WTC11 (cell line): ENCODE measurements at regions not wholly inside any gene's neighbourhood (a gene's known extent, or its start where the extent isn't known, plus 50 kb on each side); places are given as distances from the start of the nearest gene placed in this dataset.
A peak's percentile ranks its signal among the peaks of the same experiment; 100 is the strongest.

Source experiments
- ATAC-seq: fragments of 200-7000 bp; cut with Tn5 transposase; 2 replicates; pipeline ENCODE4 v1.10.0; 2021; ENCODE audit warnings: mild to moderate bottlenecking, moderate library complexity
- CTCF ChIA-PET: fragments of 300-600 bp; sonication (Branson Sonifier 250); formaldehyde crosslinking; loops from one replicate; lab custom pipeline; 2021; ENCODE audit warnings: antibody characterized with exemption; lab: Charles Lee
- POLR2A ChIA-PET: fragments of 350-600 bp; sonication (Branson Sonifier 250); formaldehyde crosslinking; loops from one replicate; lab custom pipeline; 2021; ENCODE audit warnings: antibody characterized with exemption; lab: Charles Lee
- DNase-seq: peaks from one replicate; pipeline ENCODE4 v3.0.0; 2021; ENCODE audit warnings: low spot score
- H3K27ac Mint-ChIP-seq: 2 replicates; pipeline ENCODE4 v1.8.0; 2021; ENCODE audit warnings: mixed read lengths
- H3K27me3 Mint-ChIP-seq: 2 replicates; pipeline ENCODE4 v1.8.0; 2021; ENCODE audit warnings: low read depth, mild to moderate bottlenecking, moderate library complexity, mixed read lengths
- H3K36me3 Mint-ChIP-seq: 2 replicates; pipeline ENCODE4 v1.8.0; 2021; ENCODE audit warnings: mixed read lengths
- H3K4me1 Mint-ChIP-seq: 2 replicates; pipeline ENCODE4 v1.8.0; 2022; ENCODE audit warnings: mixed read lengths
- H3K4me3 Mint-ChIP-seq: 2 replicates; pipeline ENCODE4 v1.8.0; 2021; ENCODE audit warnings: mild to moderate bottlenecking, moderate library complexity, mixed read lengths
- H3K9me3 Mint-ChIP-seq: 2 replicates; pipeline ENCODE4 v1.8.0; 2021; ENCODE audit warnings: mixed read lengths
- ESRRA ChIP-seq: sonication (generic); formaldehyde crosslinking; IDR thresholded peaks from 2 replicates; pipeline ENCODE4 v1.8.1; 2022; ENCODE audit warnings: mild to moderate bottlenecking, missing genetic modification reagents, borderline replicate concordance
- GABPB1 ChIP-seq: sonication (generic); formaldehyde crosslinking; IDR thresholded peaks from 2 replicates; pipeline ENCODE4 v1.8.1; 2023; ENCODE audit warnings: mild to moderate bottlenecking, missing genetic modification reagents
- HMGA2 ChIP-seq: fragments of 250-450 bp; sonication (Bioruptor Pico); IDR thresholded peaks from 2 replicates; pipeline ENCODE4 v1.4.0; 2021; ENCODE audit warnings: mild to moderate bottlenecking, moderate library complexity
- NFE2L1 ChIP-seq: sonication (generic); formaldehyde crosslinking; IDR thresholded peaks from 2 replicates; pipeline ENCODE4 v1.8.1; 2023; ENCODE audit warnings: missing genetic modification reagents
- RELA ChIP-seq: sonication (generic); formaldehyde crosslinking; IDR thresholded peaks from 2 replicates; pipeline ENCODE4 v1.8.1; 2022; ENCODE audit warnings: missing genetic modification reagents, mild to moderate bottlenecking, borderline replicate concordance
- SP1 ChIP-seq: sonication (generic); formaldehyde crosslinking; conservative IDR thresholded peaks from 2 replicates; pipeline ENCODE4 v1.8.1; 2022; ENCODE audit warnings: missing genetic modification reagents
- ZNF317 ChIP-seq: sonication (generic); formaldehyde crosslinking; IDR thresholded peaks from 2 replicates; pipeline ENCODE4 v1.8.1; 2023; ENCODE audit warnings: low read depth, mild to moderate bottlenecking, moderate library complexity, missing genetic modification reagents, borderline replicate concordance
- ZNF671 ChIP-seq: fragments of 250-450 bp; sonication (Bioruptor Pico); IDR thresholded peaks from 2 replicates; pipeline ENCODE4 v1.8.0; 2021; ENCODE audit warnings: mild to moderate bottlenecking
- TF ChIP-seq, protein P1 (sequence below): sonication (generic); formaldehyde crosslinking; IDR thresholded peaks from 2 replicates; pipeline ENCODE4 v1.8.1; 2023; ENCODE audit warnings: mild to moderate bottlenecking, moderate library complexity, missing genetic modification reagents
- TF ChIP-seq, protein P2 (sequence below): sonication (generic); formaldehyde crosslinking; IDR thresholded peaks from 2 replicates; pipeline ENCODE4 v1.8.1; 2023; ENCODE audit warnings: mild to moderate bottlenecking, missing genetic modification reagents, moderate library complexity
- TF ChIP-seq, protein P3 (sequence below): fragments of 250-450 bp; sonication (Bioruptor Pico); conservative IDR thresholded peaks from 2 replicates; pipeline ENCODE4 v1.9.0; 2021; ENCODE audit warnings: mild to moderate bottlenecking
- TF ChIP-seq, protein P4 (sequence below): sonication (generic); formaldehyde crosslinking; IDR thresholded peaks from 2 replicates; pipeline ENCODE4 v1.8.1; 2022; ENCODE audit warnings: mild to moderate bottlenecking, missing genetic modification reagents, moderate library complexity, borderline replicate concordance
- TF ChIP-seq, protein P5 (sequence below): sonication (generic); formaldehyde crosslinking; IDR thresholded peaks from 2 replicates; pipeline ENCODE4 v1.8.1; 2022; ENCODE audit warnings: low read depth, missing genetic modification reagents, borderline replicate concordance
- TF ChIP-seq, protein P6 (sequence below): sonication (generic); formaldehyde crosslinking; IDR thresholded peaks from 2 replicates; pipeline ENCODE4 v1.8.0; 2023; ENCODE audit warnings: mild to moderate bottlenecking, missing genetic modification reagents
- TF ChIP-seq, protein P7 (sequence below): fragments of 250-450 bp; sonication (Bioruptor Pico); IDR thresholded peaks from 2 replicates; pipeline ENCODE4 v2.1.2; 2022; ENCODE audit warnings: mild to moderate bottlenecking, moderate library complexity

DNA sequence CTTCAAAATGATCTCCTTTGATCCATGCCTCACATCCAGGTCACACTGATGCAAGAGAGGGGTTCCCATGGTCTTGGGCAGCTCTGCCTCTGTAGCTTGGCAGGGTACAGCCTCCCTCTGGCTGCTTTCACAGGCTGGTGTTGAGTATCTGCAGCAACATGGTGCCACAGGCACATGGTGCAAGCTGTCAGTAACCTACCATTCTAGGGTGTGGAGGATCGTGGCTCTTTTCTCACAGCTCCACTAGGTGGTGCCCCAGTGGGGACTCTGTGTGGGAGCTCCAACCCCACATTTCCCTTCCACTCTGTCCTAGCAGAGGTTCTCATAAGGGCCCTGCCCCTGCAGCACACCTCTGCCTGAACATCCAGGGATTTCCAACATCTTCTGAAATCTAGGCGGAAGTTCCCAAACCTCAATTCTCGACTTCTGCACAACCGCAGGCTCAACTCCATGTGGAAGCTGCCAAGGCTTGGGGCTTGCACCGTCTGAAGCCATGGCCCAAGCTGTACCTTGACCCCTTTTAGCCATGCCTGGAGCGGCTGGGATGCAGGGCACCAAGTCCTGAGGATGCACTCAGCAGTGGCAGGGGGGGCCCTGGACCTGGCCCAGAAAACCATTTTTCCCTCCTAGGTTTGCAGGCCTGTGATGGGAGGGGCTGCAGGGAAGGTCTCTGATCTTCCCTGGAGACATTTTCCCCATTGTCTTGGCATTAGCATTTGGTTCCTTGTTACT lies 137.8 kb upstream of the NUDT6 start (continued):
- TF ChIP-seq, protein P1, sequence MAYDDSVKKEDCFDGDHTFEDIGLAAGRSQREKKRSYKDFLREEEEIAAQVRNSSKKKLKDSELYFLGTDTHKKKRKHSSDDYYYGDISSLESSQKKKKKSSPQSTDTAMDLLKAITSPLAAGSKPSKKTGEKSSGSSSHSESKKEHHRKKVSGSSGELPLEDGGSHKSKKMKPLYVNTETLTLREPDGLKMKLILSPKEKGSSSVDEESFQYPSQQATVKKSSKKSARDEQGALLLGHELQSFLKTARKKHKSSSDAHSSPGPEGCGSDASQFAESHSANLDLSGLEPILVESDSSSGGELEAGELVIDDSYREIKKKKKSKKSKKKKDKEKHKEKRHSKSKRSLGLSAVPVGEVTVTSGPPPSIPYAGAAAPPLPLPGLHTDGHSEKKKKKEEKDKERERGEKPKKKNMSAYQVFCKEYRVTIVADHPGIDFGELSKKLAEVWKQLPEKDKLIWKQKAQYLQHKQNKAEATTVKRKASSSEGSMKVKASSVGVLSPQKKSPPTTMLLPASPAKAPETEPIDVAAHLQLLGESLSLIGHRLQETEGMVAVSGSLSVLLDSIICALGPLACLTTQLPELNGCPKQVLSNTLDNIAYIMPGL (CRISPR knock-in tag), result no peak
- TF ChIP-seq, protein P2, sequence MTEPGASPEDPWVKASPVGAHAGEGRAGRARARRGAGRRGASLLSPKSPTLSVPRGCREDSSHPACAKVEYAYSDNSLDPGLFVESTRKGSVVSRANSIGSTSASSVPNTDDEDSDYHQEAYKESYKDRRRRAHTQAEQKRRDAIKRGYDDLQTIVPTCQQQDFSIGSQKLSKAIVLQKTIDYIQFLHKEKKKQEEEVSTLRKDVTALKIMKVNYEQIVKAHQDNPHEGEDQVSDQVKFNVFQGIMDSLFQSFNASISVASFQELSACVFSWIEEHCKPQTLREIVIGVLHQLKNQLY (CRISPR knock-in tag), result no peak
- TF ChIP-seq, protein P3, sequence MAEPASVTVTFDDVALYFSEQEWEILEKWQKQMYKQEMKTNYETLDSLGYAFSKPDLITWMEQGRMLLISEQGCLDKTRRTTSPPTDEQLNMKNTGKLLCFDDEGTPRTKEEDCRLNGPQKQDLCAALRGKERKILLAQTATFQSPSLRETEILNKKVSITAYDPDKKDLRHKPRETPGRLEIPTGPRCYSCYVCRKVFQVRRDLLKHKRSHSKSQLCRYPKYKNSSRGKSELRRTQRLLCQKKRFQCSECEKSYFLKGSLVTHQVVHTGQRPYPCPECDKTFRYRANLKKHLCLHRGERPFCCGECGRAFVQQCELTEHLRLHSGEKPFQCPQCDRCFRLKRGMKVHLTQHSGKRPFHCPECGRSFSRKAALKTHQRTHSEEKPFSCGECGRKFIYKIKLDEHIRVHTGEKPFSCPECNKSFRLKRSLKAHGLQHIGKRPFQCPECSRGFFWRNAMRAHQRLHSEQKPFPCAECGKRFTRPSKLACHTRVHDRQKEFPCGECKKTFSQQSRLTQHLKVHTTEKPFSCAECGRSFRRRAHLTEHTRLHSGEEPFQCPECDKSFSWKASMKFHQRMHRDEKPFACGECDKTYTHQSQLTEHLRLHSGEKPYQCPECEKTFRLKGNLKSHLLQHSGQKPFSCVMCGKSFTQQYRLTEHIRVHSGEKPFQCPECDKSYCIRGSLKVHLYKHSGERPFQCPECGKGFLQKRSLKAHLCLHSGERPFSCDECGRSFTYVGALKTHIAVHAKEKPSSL (CRISPR knock-in tag), result no peak
- TF ChIP-seq ZNF317 (no peak), RELA (CRISPR knock-in tag) (no peak), SP1 (CRISPR knock-in tag) (no peak), HMGA2 (CRISPR knock-in tag) (no peak)

DNA sequence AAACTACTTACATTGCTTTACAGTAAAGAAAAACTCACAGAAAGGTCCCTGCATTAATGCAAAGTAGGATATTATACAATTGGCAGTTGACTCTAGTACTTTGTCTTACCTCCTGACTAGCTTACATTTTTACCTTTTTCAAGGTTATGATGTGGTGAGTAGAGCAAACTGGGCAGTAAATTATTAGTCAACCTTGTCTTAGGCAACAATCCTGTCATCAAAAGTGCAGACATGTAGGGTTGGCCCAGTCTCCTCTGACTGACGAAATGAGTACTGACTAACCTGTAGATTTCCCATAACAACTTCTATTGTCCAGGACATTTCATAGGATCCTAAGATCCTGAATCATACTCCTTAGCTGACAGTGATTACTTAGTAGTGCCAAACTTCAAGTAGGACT lies 142.0 kb upstream of the NUDT6 start:
- H3K9me3 Mint-ChIP-seq, result peaks cover 8% of the 10 kb centered on the region
- no peak overlapping the region for H3K27ac Mint-ChIP-seq
- ChIA-PET POLR2A (no interaction called here), CTCF (no interaction called here)
- H3K27me3 Mint-ChIP-seq, result no peaks in the 10 kb centered on the region
- ATAC-seq (no peak), DNase-seq (no peak)
- H3K36me3 Mint-ChIP-seq, result peaks cover 28% of the 10 kb centered on the region
- H3K4me3 Mint-ChIP-seq, result no peak overlapping the region
- peak; percentile 89 for TF ChIP-seq GABPB1 (CRISPR knock-in tag)
- TF ChIP-seq, protein P4, sequence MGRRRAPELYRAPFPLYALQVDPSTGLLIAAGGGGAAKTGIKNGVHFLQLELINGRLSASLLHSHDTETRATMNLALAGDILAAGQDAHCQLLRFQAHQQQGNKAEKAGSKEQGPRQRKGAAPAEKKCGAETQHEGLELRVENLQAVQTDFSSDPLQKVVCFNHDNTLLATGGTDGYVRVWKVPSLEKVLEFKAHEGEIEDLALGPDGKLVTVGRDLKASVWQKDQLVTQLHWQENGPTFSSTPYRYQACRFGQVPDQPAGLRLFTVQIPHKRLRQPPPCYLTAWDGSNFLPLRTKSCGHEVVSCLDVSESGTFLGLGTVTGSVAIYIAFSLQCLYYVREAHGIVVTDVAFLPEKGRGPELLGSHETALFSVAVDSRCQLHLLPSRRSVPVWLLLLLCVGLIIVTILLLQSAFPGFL (CRISPR knock-in tag), result no peak
- H3K4me1 Mint-ChIP-seq, result peaks cover 20% of the 10 kb centered on the region

DNA sequence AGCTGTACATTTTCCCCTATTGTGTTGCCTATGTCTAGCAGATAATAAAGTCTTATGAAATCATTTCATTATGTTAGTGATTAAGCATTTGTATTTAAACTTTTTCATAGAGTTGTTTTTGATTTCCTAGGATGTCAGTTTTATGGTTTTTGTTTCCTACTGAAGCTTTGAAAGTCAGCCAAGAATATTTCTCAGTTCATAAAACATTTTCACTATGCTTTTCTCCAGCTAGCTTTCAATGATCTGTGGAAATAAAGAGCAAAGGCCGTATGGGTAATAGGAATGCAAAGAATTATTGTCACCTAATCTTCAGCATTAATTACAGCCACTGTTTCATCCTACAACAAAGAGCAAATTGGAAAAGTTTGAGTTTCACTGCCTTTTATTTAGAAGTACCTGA lies 145.7 kb upstream of the NUDT6 start:
- TF ChIP-seq, protein P5, sequence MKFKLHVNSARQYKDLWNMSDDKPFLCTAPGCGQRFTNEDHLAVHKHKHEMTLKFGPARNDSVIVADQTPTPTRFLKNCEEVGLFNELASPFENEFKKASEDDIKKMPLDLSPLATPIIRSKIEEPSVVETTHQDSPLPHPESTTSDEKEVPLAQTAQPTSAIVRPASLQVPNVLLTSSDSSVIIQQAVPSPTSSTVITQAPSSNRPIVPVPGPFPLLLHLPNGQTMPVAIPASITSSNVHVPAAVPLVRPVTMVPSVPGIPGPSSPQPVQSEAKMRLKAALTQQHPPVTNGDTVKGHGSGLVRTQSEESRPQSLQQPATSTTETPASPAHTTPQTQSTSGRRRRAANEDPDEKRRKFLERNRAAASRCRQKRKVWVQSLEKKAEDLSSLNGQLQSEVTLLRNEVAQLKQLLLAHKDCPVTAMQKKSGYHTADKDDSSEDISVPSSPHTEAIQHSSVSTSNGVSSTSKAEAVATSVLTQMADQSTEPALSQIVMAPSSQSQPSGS (CRISPR knock-in tag), result no peak
- TF ChIP-seq, protein P6, sequence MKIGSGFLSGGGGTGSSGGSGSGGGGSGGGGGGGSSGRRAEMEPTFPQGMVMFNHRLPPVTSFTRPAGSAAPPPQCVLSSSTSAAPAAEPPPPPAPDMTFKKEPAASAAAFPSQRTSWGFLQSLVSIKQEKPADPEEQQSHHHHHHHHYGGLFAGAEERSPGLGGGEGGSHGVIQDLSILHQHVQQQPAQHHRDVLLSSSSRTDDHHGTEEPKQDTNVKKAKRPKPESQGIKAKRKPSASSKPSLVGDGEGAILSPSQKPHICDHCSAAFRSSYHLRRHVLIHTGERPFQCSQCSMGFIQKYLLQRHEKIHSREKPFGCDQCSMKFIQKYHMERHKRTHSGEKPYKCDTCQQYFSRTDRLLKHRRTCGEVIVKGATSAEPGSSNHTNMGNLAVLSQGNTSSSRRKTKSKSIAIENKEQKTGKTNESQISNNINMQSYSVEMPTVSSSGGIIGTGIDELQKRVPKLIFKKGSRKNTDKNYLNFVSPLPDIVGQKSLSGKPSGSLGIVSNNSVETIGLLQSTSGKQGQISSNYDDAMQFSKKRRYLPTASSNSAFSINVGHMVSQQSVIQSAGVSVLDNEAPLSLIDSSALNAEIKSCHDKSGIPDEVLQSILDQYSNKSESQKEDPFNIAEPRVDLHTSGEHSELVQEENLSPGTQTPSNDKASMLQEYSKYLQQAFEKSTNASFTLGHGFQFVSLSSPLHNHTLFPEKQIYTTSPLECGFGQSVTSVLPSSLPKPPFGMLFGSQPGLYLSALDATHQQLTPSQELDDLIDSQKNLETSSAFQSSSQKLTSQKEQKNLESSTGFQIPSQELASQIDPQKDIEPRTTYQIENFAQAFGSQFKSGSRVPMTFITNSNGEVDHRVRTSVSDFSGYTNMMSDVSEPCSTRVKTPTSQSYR (CRISPR knock-in tag), result no peak
- TF ChIP-seq ESRRA (CRISPR knock-in tag), result no peak
- TF ChIP-seq, protein P3 (CRISPR knock-in tag), result no peak
- TF ChIP-seq, protein P7, sequence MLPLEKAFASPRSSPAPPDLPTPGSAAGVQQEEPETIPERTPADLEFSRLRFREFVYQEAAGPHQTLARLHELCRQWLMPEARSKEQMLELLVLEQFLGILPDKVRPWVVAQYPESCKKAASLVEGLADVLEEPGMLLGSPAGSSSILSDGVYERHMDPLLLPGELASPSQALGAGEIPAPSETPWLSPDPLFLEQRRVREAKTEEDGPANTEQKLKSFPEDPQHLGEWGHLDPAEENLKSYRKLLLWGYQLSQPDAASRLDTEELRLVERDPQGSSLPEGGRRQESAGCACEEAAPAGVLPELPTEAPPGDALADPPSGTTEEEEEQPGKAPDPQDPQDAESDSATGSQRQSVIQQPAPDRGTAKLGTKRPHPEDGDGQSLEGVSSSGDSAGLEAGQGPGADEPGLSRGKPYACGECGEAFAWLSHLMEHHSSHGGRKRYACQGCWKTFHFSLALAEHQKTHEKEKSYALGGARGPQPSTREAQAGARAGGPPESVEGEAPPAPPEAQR, result no peak
- no peak for TF ChIP-seq NFE2L1
- no peak for TF ChIP-seq RELA (CRISPR knock-in tag)
- no peak for TF ChIP-seq ZNF671 (CRISPR knock-in tag)
- TF ChIP-seq, protein P4 (CRISPR knock-in tag), result no peak
- TF ChIP-seq, all 79 proteins: peak for 0
- POLR2A ChIA-PET, result interaction anchor here (0.8 kb wide), 1 partner anchor 8 kb away, joined by 3 read pairs; no protein-coding TSS in a partner anchor
- H3K9me3 Mint-ChIP-seq, result peaks cover under 1% of the 10 kb centered on the region; the same call in 1 of the 2 replicates

More for the DNA sequence above, 145.7 kb upstream of the NUDT6 start:
- no peak for ATAC-seq
- Mint-ChIP-seq H3K36me3 (0 out of 2 replicates have a peak, but pooled peaks cover 5% of the 10 kb centered on the region), H3K4me3 (no peak overlapping the region), H3K27me3 (no peaks in the 10 kb centered on the region), H3K4me1 (peaks cover 6% of the 10 kb centered on the region), H3K27ac (no peak overlapping the region)
- CTCF ChIA-PET, result interaction anchor here (1.5 kb wide), 1 partner anchor 8 kb away, joined by 3 read pairs; no protein-coding TSS in a partner anchor
- DNase-seq, result no peak
